ENCODE measurements at regions not wholly inside any gene's neighbourhood (a gene's known extent, or its start where the extent isn't known, plus 50 kb on each side); places are given as distances from the start of the nearest gene placed in this dataset.

GRCh38 chr21:15493646-15494045 is 236.1 kb upstream of the USP25 start:
- TF ChIP-seq GABPA (IDR thresholded peaks at IDR 0.05; ENCODE audit: low read depth), result no peak
- Histone ChIP-seq H3K4me3 (replicated peaks; ENCODE audit: insufficient read depth, low read length) (no peak overlapping the region), H3K27me3 (ENCODE audit: insufficient read depth, poor library complexity, severe bottlenecking) (no peaks in the 10 kb centered on the region), H3K27ac (replicated peaks) (no peak overlapping the region)
- DNase-seq (ENCODE audit: low read depth in 1 of 2, low spot score in 1 of 2), result no peak

DNA sequence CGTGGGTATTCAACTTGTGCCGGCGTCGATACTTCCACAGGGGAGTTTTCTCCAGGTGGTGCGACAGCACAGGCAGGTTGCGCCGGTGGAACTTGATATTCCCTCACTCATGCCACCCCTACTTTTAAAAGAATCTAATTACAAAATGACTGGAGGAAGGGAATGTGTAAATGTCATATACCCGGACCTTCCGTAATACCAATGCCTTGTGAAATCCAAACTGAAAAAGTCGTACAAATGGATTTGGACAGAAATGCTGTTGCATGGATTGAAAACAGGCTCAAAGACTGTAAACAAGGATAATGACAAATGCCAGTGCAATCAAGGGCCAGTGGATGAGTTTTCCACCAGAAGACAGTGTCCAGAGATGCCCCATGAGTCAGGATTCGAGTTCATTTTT is 235.3 kb upstream of the USP25 start:
- Histone ChIP-seq H3K4me3 (replicated peaks; ENCODE audit: insufficient read depth, low read length) (no peak overlapping the region), H3K27ac (replicated peaks) (no peak overlapping the region), H3K27me3 (ENCODE audit: insufficient read depth, poor library complexity, severe bottlenecking) (no peaks in the 10 kb centered on the region)
- no peak for DNase-seq (ENCODE audit: low read depth in 1 of 2, low spot score in 1 of 2)
- TF ChIP-seq GABPA (IDR thresholded peaks at IDR 0.05; ENCODE audit: low read depth), result no peak
- TF ChIP-seq, protein P1, sequence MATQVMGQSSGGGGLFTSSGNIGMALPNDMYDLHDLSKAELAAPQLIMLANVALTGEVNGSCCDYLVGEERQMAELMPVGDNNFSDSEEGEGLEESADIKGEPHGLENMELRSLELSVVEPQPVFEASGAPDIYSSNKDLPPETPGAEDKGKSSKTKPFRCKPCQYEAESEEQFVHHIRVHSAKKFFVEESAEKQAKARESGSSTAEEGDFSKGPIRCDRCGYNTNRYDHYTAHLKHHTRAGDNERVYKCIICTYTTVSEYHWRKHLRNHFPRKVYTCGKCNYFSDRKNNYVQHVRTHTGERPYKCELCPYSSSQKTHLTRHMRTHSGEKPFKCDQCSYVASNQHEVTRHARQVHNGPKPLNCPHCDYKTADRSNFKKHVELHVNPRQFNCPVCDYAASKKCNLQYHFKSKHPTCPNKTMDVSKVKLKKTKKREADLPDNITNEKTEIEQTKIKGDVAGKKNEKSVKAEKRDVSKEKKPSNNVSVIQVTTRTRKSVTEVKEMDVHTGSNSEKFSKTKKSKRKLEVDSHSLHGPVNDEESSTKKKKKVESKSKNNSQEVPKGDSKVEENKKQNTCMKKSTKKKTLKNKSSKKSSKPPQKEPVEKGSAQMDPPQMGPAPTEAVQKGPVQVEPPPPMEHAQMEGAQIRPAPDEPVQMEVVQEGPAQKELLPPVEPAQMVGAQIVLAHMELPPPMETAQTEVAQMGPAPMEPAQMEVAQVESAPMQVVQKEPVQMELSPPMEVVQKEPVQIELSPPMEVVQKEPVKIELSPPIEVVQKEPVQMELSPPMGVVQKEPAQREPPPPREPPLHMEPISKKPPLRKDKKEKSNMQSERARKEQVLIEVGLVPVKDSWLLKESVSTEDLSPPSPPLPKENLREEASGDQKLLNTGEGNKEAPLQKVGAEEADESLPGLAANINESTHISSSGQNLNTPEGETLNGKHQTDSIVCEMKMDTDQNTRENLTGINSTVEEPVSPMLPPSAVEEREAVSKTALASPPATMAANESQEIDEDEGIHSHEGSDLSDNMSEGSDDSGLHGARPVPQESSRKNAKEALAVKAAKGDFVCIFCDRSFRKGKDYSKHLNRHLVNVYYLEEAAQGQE (IDR thresholded peaks at IDR 0.05; ENCODE audit: insufficient replicate concordance, low read depth), result no peak

GRCh38 chr21:15495965-15496364 is 233.8 kb upstream of the USP25 start:
- no peak overlapping the region for H3K4me3 ChIP-seq (replicated peaks; ENCODE audit: insufficient read depth, low read length)
- H3K27me3 ChIP-seq (ENCODE audit: insufficient read depth, poor library complexity, severe bottlenecking), result no peaks in the 10 kb centered on the region
- no peak for DNase-seq (ENCODE audit: low read depth in 1 of 2, low spot score in 1 of 2)
- TF ChIP-seq SPI1 (IDR thresholded peaks at IDR 0.05; ENCODE audit: borderline replicate concordance, low read depth) (no peak), GABPA (IDR thresholded peaks at IDR 0.05; ENCODE audit: low read depth) (no peak), POLR2AphosphoS5 (IDR thresholded peaks at IDR 0.05; ENCODE audit: low read depth) (no peak)
- TF ChIP-seq, protein P2, sequence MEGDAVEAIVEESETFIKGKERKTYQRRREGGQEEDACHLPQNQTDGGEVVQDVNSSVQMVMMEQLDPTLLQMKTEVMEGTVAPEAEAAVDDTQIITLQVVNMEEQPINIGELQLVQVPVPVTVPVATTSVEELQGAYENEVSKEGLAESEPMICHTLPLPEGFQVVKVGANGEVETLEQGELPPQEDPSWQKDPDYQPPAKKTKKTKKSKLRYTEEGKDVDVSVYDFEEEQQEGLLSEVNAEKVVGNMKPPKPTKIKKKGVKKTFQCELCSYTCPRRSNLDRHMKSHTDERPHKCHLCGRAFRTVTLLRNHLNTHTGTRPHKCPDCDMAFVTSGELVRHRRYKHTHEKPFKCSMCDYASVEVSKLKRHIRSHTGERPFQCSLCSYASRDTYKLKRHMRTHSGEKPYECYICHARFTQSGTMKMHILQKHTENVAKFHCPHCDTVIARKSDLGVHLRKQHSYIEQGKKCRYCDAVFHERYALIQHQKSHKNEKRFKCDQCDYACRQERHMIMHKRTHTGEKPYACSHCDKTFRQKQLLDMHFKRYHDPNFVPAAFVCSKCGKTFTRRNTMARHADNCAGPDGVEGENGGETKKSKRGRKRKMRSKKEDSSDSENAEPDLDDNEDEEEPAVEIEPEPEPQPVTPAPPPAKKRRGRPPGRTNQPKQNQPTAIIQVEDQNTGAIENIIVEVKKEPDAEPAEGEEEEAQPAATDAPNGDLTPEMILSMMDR (IDR thresholded peaks at IDR 0.05; ENCODE audit: insufficient read depth, low read length), result no peak
- TF ChIP-seq, protein P1 (IDR thresholded peaks at IDR 0.05; ENCODE audit: insufficient replicate concordance, low read depth), result no peak
- H3K27ac ChIP-seq (replicated peaks), result no peak overlapping the region

- TF ChIP-seq, protein P2 (IDR thresholded peaks at IDR 0.05; ENCODE audit: insufficient read depth, low read length), result no peak
- 0 out of 2 replicates have a peak, but pooled peaks have one; percentile 49 for TF ChIP-seq SPI1 (IDR thresholded peaks at IDR 0.05; ENCODE audit: borderline replicate concordance, low read depth)
- no peak for DNase-seq (ENCODE audit: low read depth in 1 of 2, low spot score in 1 of 2)
- H3K4me3 ChIP-seq (replicated peaks; ENCODE audit: insufficient read depth, low read length), result no peak overlapping the region
- no peaks in the 10 kb centered on the region for H3K27me3 ChIP-seq (ENCODE audit: insufficient read depth, poor library complexity, severe bottlenecking)
- no peak overlapping the region for H3K27ac ChIP-seq (replicated peaks)
Measured at GRCh38 chr21:15496911-15497310, 232.9 kb upstream of the USP25 start.

- Histone ChIP-seq H3K27me3 (ENCODE audit: insufficient read depth, poor library complexity, severe bottlenecking) (no peaks in the 10 kb centered on the region), H3K4me3 (replicated peaks; ENCODE audit: insufficient read depth, low read length) (no peak overlapping the region), H3K27ac (replicated peaks) (no peak overlapping the region)
- TF ChIP-seq, protein P2 (IDR thresholded peaks at IDR 0.05; ENCODE audit: insufficient read depth, low read length), result no peak
- no peak for TF ChIP-seq GABPA (IDR thresholded peaks at IDR 0.05; ENCODE audit: low read depth)
- TF ChIP-seq, protein P1 (IDR thresholded peaks at IDR 0.05; ENCODE audit: insufficient replicate concordance, low read depth), result no peak
- TF ChIP-seq SPI1 (IDR thresholded peaks at IDR 0.05; ENCODE audit: borderline replicate concordance, low read depth), result no peak
- TF ChIP-seq POLR2AphosphoS5 (IDR thresholded peaks at IDR 0.05; ENCODE audit: low read depth), result no peak
- DNase-seq (ENCODE audit: low read depth in 1 of 2, low spot score in 1 of 2), result no peak
Measured at GRCh38 chr21:15498455-15498854, 231.3 kb upstream of the USP25 start.
